ENCODE measurements at regions not wholly inside any gene's neighbourhood (a gene's known extent, or its start where the extent isn't known, plus 50 kb on each side); places are given as distances from the start of the nearest gene placed in this dataset.
"Not testable (repeated sequence)": the region's sequence is repeated elsewhere in the genome, so short reads cannot be mapped to it uniquely, and the experiment has no call there.

GRCh38 chrX:152079768-152080167, 58.6 kb downstream of the MAGEA10 start:
- Mint-ChIP-seq H3K27me3 (no peaks in the 10 kb centered on the region), H3K4me1 (no peaks in the 10 kb centered on the region), H3K9me3 (ENCODE audit: low read depth) (no peaks in the 10 kb centered on the region), H3K27ac (no peak overlapping the region), H3K4me3 (no peak overlapping the region), H3K36me3 (ENCODE audit: low read depth) (no peaks in the 10 kb centered on the region)
- ChIA-PET POLR2A (no interaction called here), CTCF (no interaction called here)
- ATAC-seq (no peak), DNase-seq (no peak)
- intact Hi-C loops (cut with DNase I, micrococcal nuclease), result no loop called here

- Mint-ChIP-seq H3K4me1 (no peaks in the 10 kb centered on the region), H3K27me3 (no peaks in the 10 kb centered on the region), H3K27ac (no peak overlapping the region), H3K4me3 (no peak overlapping the region), H3K9me3 (ENCODE audit: low read depth) (no peaks in the 10 kb centered on the region), H3K36me3 (ENCODE audit: low read depth) (no peaks in the 10 kb centered on the region)
- intact Hi-C loops (cut with DNase I, micrococcal nuclease), result no loop called here
- no peak for DNase-seq
- ATAC-seq, result no peak
- ChIA-PET CTCF (no interaction called here), POLR2A (no interaction called here)
Observed at GRCh38 chrX:152074163-152074562, 64.2 kb downstream of the MAGEA10 start.

GRCh38 chrX:152072236-152072635, 66.1 kb downstream of the MAGEA10 start:
- no peak for DNase-seq
- H3K27ac Mint-ChIP-seq, result no peak overlapping the region
- H3K27me3 Mint-ChIP-seq, result no peaks in the 10 kb centered on the region
- ATAC-seq, result no peak
- H3K4me1 Mint-ChIP-seq, result no peaks in the 10 kb centered on the region
- no peaks in the 10 kb centered on the region for H3K36me3 Mint-ChIP-seq (ENCODE audit: low read depth)
- ChIA-PET POLR2A (no interaction called here), CTCF (no interaction called here)
- H3K9me3 Mint-ChIP-seq (ENCODE audit: low read depth), result no peaks in the 10 kb centered on the region
- no peak overlapping the region for H3K4me3 Mint-ChIP-seq
- intact Hi-C loops (cut with DNase I, micrococcal nuclease), result no loop called here

GRCh38 chrX:152070144-152070543, 68.2 kb downstream of the MAGEA10 start:
- no peak for ATAC-seq
- H3K27ac Mint-ChIP-seq, result no peak overlapping the region
- CTCF ChIA-PET, result interaction anchor here (0.6 kb wide), 1 partner anchor 35 kb away, joined by 3 read pairs; no protein-coding TSS in a partner anchor
- H3K36me3 Mint-ChIP-seq (ENCODE audit: low read depth), result no peaks in the 10 kb centered on the region
- no peaks in the 10 kb centered on the region for H3K27me3 Mint-ChIP-seq
- DNase-seq, result no peak
- no peak overlapping the region for H3K4me3 Mint-ChIP-seq
- no peaks in the 10 kb centered on the region for H3K9me3 Mint-ChIP-seq (ENCODE audit: low read depth)
- POLR2A ChIA-PET, result no interaction called here
- intact Hi-C loops (cut with DNase I, micrococcal nuclease), result no loop called here
- H3K4me1 Mint-ChIP-seq, result no peaks in the 10 kb centered on the region

GRCh38 chrX:152061557-152061956, 76.8 kb downstream of the MAGEA10 start:
- CTCF ChIA-PET, result no interaction called here
- H3K36me3 Mint-ChIP-seq (ENCODE audit: low read depth), result no peaks in the 10 kb centered on the region

GRCh38 chrX:152061083-152061482, 77.3 kb downstream of the MAGEA10 start:
- H3K4me3 Mint-ChIP-seq, result no peak overlapping the region
- H3K4me1 Mint-ChIP-seq, result no peaks in the 10 kb centered on the region
- CTCF ChIA-PET, result no interaction called here
- H3K27ac Mint-ChIP-seq, result no peak overlapping the region
- no peaks in the 10 kb centered on the region for H3K27me3 Mint-ChIP-seq
- POLR2A ChIA-PET, result no interaction called here
- no peaks in the 10 kb centered on the region for H3K36me3 Mint-ChIP-seq (ENCODE audit: low read depth)
- ATAC-seq, result no peak
- no peak for DNase-seq
- peaks cover 3% of the 10 kb centered on the region for H3K9me3 Mint-ChIP-seq (ENCODE audit: low read depth)
- intact Hi-C loops (cut with DNase I, micrococcal nuclease), result no loop called here

More at GRCh38 chrX:152061557-152061956, 76.8 kb downstream of the MAGEA10 start:
- Mint-ChIP-seq H3K27ac (no peak overlapping the region), H3K4me1 (no peaks in the 10 kb centered on the region), H3K27me3 (no peaks in the 10 kb centered on the region), H3K4me3 (no peak overlapping the region), H3K9me3 (ENCODE audit: low read depth) (peaks cover 3% of the 10 kb centered on the region)
- DNase-seq (no peak), ATAC-seq (no peak)
- POLR2A ChIA-PET, result no interaction called here
- intact Hi-C loops (cut with DNase I, micrococcal nuclease), result no loop called here

- intact Hi-C loops (cut with DNase I, micrococcal nuclease); H3K27ac Mint-ChIP-seq; H3K4me3 Mint-ChIP-seq; H3K36me3 Mint-ChIP-seq (ENCODE audit: low read depth); DNase-seq; CTCF ChIA-PET; H3K27me3 Mint-ChIP-seq; POLR2A ChIA-PET; H3K9me3 Mint-ChIP-seq (ENCODE audit: low read depth); H3K4me1 Mint-ChIP-seq; ATAC-seq: not testable (repeated sequence)
Observed at GRCh38 chrX:152050623-152051022, 76.1 kb upstream of the GABRE start.

- POLR2A ChIA-PET, result no interaction called here
- Mint-ChIP-seq H3K4me1 (no peaks in the 10 kb centered on the region), H3K27ac (no peak overlapping the region), H3K36me3 (ENCODE audit: low read depth) (no peaks in the 10 kb centered on the region), H3K9me3 (ENCODE audit: low read depth) (peaks cover 8% of the 10 kb centered on the region), H3K27me3 (no peaks in the 10 kb centered on the region), H3K4me3 (no peak overlapping the region)
- CTCF ChIA-PET, result no interaction called here
- no peak for DNase-seq
- intact Hi-C loops (cut with DNase I, micrococcal nuclease), result no loop called here
- no peak for ATAC-seq
Observed at GRCh38 chrX:152044383-152044782, 69.9 kb upstream of the GABRE start.

DNA sequence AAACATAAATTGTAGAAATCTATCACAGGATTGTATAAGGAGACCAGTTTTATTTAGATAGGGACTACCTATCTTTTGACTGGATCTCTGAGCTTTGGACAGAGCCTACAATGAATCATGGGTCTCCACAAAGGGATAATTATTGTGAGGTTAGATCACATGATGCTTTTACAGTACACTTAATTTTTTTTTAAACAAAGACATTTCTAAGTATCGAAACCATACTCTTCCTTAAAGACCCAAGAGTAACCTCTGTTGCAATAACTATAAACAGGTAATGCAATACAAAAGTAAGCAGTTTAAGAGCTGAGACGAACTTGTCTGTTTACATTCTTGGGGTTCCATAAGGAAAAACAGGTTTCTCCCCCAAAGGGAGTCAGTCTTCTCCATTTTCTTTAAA, 64.3 kb upstream of the GABRE start:
- ATAC-seq, result no peak
- ChIA-PET POLR2A (no interaction called here), CTCF (no interaction called here)
- Mint-ChIP-seq H3K36me3 (ENCODE audit: low read depth) (no peaks in the 10 kb centered on the region), H3K27ac (no peak overlapping the region), H3K9me3 (ENCODE audit: low read depth) (peaks cover 7% of the 10 kb centered on the region), H3K4me3 (no peak overlapping the region), H3K4me1 (no peaks in the 10 kb centered on the region), H3K27me3 (no peaks in the 10 kb centered on the region)
- DNase-seq, result no peak
- intact Hi-C loops (cut with DNase I, micrococcal nuclease), result no loop called here

DNA sequence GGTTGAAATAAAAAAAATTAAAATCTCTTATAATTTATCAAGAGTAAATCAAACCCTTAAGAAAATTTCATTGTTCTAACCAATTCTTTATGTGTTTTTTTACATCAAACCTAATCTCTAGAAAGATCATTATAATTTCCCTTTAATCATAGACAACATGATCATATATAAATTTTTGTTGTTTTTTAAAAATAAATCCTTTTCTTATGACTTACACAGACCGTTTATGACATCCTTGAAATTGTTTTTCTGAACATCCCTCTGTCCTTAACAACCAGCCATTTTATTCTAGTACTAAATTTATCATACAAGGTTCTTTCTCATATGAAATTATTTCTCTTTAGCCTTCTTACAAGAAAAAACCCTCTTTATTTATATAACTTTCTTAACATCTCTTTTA, 62.7 kb upstream of the GABRE start:
- Mint-ChIP-seq H3K36me3 (ENCODE audit: low read depth) (no peaks in the 10 kb centered on the region), H3K4me1 (no peaks in the 10 kb centered on the region), H3K27ac (no peak overlapping the region), H3K4me3 (no peak overlapping the region), H3K27me3 (no peaks in the 10 kb centered on the region), H3K9me3 (ENCODE audit: low read depth) (peaks cover 4% of the 10 kb centered on the region)
- intact Hi-C loops (cut with DNase I, micrococcal nuclease), result no loop called here
- DNase-seq (no peak), ATAC-seq (no peak)
- ChIA-PET CTCF (no interaction called here), POLR2A (no interaction called here)

GRCh38 chrX:152031346-152031745, 56.9 kb upstream of the GABRE start:
- H3K4me3 Mint-ChIP-seq; POLR2A ChIA-PET; H3K9me3 Mint-ChIP-seq (ENCODE audit: low read depth); intact Hi-C loops (cut with DNase I, micrococcal nuclease); CTCF ChIA-PET; H3K36me3 Mint-ChIP-seq (ENCODE audit: low read depth); DNase-seq; ATAC-seq; H3K27me3 Mint-ChIP-seq; H3K4me1 Mint-ChIP-seq; H3K27ac Mint-ChIP-seq: not testable (repeated sequence)

DNA sequence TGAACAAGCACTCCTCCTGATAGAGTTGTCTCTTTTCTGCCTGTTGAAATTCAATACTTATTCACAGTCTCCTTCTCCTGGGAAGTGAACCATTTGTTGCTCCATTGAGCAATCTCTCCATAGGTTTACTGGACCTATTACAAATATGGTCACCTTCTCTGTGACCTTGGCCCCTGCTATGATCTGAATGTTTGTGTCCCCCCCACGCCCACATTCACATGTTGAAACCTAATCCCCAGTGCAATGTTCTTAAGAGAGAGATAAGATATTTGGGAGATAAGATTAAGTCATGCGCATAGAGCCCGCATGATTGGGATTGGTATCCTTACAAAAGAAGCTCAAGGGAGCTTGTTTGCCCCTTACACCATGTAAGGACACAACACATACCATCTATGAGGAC, 54.1 kb upstream of the GABRE start:
- ChIA-PET POLR2A (no interaction called here), CTCF (no interaction called here)
- H3K36me3 Mint-ChIP-seq (ENCODE audit: low read depth), result no peaks in the 10 kb centered on the region
- H3K9me3 Mint-ChIP-seq (ENCODE audit: low read depth), result no peaks in the 10 kb centered on the region
- ATAC-seq (no peak), DNase-seq (no peak)
- no peaks in the 10 kb centered on the region for H3K4me1 Mint-ChIP-seq
- no peaks in the 10 kb centered on the region for H3K27me3 Mint-ChIP-seq
- no peak overlapping the region for H3K4me3 Mint-ChIP-seq
- no peak overlapping the region for H3K27ac Mint-ChIP-seq
- intact Hi-C loops (cut with DNase I, micrococcal nuclease), result no loop called here

DNA sequence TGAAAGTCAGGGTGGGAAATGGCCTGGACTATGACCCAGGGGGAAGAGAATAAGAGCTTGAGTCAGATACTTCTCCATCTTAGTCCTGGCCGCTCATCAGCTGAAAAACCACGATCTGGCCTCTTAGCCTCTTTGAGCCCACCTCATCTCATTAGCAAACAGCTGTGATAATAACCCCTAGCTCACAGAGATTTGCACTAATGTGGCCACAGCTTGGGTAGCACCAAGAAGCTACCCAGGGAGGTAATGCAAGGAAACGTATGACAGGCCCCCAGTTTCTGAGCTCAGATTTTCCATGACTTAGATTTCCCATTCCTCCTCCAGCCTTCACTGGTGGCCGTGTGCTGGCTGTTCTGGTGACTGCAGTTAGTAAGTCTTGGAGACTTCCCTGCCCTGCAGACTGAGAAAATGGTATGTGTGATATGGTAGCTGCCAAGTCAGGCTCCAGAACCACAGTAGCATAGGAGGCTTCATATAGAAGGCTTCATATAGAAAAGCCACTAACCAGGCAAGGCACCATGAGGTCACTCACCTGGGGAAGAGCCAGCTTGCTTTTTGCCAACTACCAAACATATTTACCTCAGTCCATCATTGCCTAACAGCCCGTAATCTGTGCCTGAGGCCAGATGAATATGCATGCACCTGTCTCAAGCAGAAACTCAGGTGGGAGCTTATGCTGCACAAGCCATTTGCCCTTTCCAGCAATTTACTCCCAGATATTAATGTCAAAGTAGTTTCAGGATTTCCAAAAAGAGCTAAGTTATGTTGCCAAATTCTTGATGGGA, 51.4 kb upstream of the GABRE start:
- no peak for DNase-seq
- intact Hi-C loops (cut with DNase I, micrococcal nuclease), result no loop called here
- H3K27me3 Mint-ChIP-seq, result no peaks in the 10 kb centered on the region
- POLR2A ChIA-PET, result no interaction called here
- no peak for ATAC-seq
- no peaks in the 10 kb centered on the region for H3K4me1 Mint-ChIP-seq
- H3K4me3 Mint-ChIP-seq, result no peak overlapping the region
- no peak overlapping the region for H3K27ac Mint-ChIP-seq
- H3K36me3 Mint-ChIP-seq (ENCODE audit: low read depth), result no peaks in the 10 kb centered on the region
- CTCF ChIA-PET, result no interaction called here
- no peaks in the 10 kb centered on the region for H3K9me3 Mint-ChIP-seq (ENCODE audit: low read depth)
